Kidney capillary endothelial cell (primary cell): ENCODE measurements at regions not wholly inside any gene's neighbourhood (a gene's known extent, or its start where the extent isn't known, plus 50 kb on each side); places are given as distances from the start of the nearest gene placed in this dataset.

Experiments used
- DNase-seq: peaks from one replicate; pipeline ENCODE4 v3.0.0-alpha.2; 2018; ENCODE audit warnings: low spot score

DNA sequence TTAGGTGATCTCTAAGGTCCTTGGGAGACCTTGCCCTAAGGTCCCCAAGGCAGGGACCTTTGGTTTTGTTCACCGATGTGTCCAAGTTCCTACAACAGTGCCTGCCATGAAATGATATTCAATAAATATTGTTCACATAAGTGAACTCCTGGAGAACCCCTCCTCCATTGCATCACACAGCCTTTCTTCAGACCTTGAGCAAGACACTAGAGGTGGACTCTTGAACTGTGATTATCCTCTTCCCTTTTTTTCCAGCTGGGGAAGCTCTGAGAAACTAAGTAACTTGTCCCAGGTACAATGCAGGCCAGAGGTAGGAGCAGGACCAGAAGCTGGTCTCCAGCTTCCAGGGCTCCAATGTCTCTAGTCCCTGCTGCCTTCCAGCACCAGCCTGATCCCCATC is 76.6 kb upstream of the LMO1 start:
- DNase-seq = no peak

DNA sequence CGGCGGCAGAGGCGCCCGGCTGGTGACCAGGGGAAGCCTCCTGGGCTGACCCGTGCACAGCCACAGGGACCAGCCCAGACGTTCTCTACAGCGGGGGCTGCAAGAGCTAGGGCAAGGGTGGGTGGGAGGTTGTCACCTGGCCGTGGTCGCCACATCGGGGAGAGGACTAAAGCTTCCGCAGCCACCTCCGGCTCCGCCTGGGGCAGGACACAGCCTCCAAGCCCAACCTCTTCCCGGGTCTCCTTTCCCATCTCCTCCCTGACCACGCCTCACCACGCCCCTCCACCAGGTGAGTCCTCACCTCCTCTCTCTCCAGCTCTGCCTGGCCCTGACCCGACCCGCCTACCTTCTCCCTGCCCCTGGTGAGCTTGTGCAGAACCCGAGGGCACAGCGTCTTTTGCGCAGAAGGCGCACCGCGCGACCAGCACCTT is 75.9 kb upstream of the LMO1 start:
- no peak for DNase-seq

- DNase-seq = no peak
Observed at GRCh38 chr11:8338138-8338537, 74.5 kb upstream of the LMO1 start.

DNA sequence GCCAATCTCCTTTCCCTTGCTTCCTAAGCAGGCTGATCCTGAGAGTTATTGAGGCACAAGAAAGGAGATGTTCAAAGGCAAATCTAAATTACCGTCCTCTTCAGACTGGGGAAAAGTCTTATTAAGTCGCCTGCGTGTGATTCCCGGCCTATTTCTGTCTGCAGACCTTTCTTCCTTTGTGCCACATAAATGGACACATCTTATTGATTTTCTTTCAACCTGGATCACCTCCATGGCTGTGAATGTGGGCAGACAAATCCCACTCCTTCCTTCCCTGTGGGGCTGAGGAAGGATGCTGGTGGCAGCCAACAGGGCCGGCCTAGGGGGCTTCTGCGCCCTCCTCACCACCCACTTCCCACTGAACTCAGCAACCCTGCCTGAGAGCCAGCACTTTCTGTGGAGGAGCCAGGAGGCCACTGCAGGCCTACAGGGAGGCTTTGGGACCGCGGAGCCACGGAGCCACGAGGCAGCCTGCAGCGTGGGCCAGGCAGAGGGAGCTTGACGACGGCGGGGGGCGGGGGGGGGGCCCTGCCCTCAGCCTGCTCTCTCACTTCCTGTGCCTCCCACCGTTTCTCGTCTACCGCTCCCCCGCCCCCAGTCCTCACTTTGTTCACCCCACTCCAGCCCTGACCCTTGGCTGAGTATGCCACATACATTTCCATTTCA is 73.6 kb upstream of the LMO1 start:
- no peak for DNase-seq

GRCh38 chr11:8336356-8337129 is 72.9 kb upstream of the LMO1 start:
- DNase-seq = no peak

GRCh38 chr11:8335683-8336082 is 72.0 kb upstream of the LMO1 start:
- DNase-seq = no peak

DNA sequence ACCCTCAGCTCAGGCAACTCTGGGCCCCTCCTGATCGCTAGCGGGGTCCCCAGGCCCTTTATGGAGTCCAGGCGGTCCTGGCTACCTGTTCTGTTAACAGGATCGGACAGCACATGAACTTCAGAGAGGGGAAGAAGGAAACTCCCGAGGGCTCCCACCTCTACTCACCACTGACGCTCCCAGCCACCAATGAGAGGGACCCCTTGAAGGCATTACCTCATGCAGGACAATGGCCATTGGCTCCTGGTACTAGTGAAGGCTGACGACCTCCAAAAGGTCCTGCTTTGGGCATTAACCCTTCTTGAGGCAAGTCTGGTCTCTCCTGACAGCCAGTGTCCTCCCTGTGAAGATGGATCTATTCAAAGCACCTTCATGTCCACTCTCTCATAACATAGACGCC is 71.5 kb upstream of the LMO1 start:
- no peak for DNase-seq

GRCh38 chr11:8333811-8334401 is 70.2 kb upstream of the LMO1 start:
- DNase-seq = no peak

DNA sequence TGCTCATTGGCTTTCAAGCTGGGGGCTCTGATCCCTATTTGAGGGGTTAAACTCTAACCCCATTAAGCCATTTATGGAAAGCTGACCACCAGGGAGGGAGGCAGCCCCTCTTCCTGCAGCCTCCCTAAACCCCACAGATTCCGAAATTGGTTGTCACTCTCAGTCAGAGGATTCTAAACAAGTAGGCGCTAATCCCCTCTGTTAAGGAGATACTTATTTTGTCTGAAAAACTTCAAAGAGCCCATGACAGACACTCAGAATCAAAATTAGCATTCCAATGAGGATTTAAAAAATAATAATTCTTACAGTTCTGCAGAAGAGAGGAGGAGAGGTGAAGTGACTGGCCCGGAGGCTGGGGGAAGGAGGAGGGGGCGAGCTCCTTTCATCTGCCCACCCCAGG is 69.7 kb upstream of the LMO1 start:
- DNase-seq = no peak

- DNase-seq = no peak
Observed at GRCh38 chr11:8332891-8333290, 69.2 kb upstream of the LMO1 start.

- DNase-seq = no peak
Observed at GRCh38 chr11:8332196-8332595, 68.5 kb upstream of the LMO1 start.

- DNase-seq = no peak
Observed at GRCh38 chr11:8331767-8332166, 68.1 kb upstream of the LMO1 start.

DNA sequence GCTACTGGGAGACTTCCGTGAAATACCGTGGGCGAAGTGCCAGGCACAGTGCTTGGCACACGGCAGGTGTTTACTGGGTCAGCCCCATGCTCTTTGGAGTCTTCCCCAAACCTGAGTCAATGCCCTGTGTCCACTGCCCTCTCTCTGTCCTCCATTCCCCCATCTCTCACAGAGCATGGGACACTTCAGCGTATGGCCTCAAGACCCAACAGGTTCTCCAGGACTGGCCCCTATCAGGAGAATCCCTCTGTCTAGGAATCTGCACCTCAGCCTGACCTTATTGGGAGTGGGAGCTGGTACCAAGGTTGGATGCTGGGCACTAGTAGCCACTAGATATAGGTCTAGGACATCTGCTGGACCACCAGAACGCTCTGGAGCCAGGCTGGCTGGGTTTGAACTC is 67.2 kb upstream of the LMO1 start:
- DNase-seq = no peak

- no peak for DNase-seq
Observed at GRCh38 chr11:8330404-8330803, 66.7 kb upstream of the LMO1 start.

- no peak for DNase-seq
Observed at GRCh38 chr11:8329847-8330361, 66.2 kb upstream of the LMO1 start.

GRCh38 chr11:8329336-8329735 is 65.7 kb upstream of the LMO1 start:
- no peak for DNase-seq

GRCh38 chr11:8328848-8329330 is 65.2 kb upstream of the LMO1 start:
- DNase-seq = peak; percentile 91

DNA sequence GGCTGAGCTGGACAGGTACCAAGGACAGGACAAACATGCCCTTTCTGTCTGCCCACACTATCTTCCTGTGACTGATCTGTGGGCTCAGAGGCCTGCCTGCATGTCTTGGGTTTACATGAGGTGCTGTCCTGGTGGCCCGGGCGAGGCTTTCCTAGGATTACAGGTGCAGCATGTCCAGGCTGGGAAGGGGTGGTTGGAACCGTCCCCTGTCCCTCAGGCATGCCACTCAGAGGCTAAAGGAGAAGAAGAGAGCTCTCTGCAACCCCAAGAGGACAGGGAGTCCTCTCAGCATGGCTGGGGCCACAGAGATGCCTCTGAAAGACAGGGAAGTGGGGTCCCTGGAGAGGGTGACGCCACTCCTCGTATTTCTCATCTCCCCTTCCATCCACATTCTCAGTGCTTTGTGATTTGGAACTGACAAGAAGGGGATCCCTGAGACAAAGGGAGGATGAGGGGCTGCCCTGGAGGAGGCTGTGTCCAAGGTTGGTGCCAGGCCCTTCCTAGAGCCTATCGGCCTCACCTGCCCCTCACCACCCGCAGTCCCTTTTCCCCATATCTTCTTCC is 64.6 kb upstream of the LMO1 start:
- DNase-seq = no peak

DNA sequence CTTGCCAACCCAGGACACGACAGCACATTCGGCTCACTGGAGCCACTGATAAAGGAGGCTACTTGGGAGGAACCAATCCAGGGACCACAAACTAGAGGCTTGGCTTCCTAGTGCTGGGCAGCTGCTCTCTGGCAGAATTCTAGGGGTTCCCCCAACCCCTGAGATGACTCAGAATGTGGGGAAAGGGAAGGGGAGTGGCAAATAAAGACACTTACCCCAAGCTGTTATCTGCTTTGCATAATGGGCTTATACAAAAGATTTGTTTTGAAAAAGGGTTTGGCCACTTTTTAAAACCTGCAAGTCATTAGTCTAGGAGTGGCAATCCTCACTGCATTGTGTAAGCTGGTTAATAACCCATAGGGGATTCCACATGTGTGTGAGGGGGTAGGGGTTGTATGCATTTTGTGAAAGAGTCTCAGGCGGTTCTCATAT is 64.1 kb upstream of the LMO1 start:
- DNase-seq = no peak

GRCh38 chr11:8326337-8326736 is 62.7 kb upstream of the LMO1 start:
- DNase-seq = no peak

GRCh38 chr11:8325591-8326304 is 62.1 kb upstream of the LMO1 start:
- no peak for DNase-seq
